Stimulated activated naive CD8-positive, alpha-beta T cell treated with anti-CD3 and anti-CD28 coated beads, Interleukin-15, amount 100 ng/mL, for 72 hours (primary cell): ENCODE measurements at regions not wholly inside any gene's neighbourhood (a gene's known extent, or its start where the extent isn't known, plus 50 kb on each side); places are given as distances from the start of the nearest gene placed in this dataset.

ENCODE experiments used
- ATAC-seq: fragments of 150-1000 bp; cut with Tn5 transposase; 2 replicates; pipeline ENCODE4 v1.10.0; 2021; ENCODE audit warnings: mild to moderate bottlenecking, moderate library complexity
- DNase-seq, 2 donors: peaks; one replicate each; pipeline ENCODE4 v3.0.0; 2021 to 2022
- H3K27ac Mint-ChIP-seq, 2 donors: one replicate each; pipeline ENCODE4 v1.8.0; 2022; ENCODE audit warnings: mild to moderate bottlenecking in 2 of 2, mixed read lengths in 2 of 2, moderate library complexity in 2 of 2
- H3K27me3 Mint-ChIP-seq: one replicate; pipeline ENCODE4 v1.8.0; 2022; ENCODE audit warnings: mixed read lengths
- H3K4me1 Mint-ChIP-seq: one replicate; pipeline ENCODE4 v1.8.0; 2022; ENCODE audit warnings: mild to moderate bottlenecking, mixed read lengths
- H3K4me3 Mint-ChIP-seq, 2 donors: one replicate each; pipeline ENCODE4 v1.8.0; 2022; ENCODE audit warnings: mild to moderate bottlenecking in 2 of 2, mixed read lengths in 2 of 2, moderate library complexity in 1 of 2
- H3K9me3 Mint-ChIP-seq, 2 donors: one replicate each; pipeline ENCODE4 v1.8.0; 2022; ENCODE audit warnings: mixed read lengths in 2 of 2

DNA sequence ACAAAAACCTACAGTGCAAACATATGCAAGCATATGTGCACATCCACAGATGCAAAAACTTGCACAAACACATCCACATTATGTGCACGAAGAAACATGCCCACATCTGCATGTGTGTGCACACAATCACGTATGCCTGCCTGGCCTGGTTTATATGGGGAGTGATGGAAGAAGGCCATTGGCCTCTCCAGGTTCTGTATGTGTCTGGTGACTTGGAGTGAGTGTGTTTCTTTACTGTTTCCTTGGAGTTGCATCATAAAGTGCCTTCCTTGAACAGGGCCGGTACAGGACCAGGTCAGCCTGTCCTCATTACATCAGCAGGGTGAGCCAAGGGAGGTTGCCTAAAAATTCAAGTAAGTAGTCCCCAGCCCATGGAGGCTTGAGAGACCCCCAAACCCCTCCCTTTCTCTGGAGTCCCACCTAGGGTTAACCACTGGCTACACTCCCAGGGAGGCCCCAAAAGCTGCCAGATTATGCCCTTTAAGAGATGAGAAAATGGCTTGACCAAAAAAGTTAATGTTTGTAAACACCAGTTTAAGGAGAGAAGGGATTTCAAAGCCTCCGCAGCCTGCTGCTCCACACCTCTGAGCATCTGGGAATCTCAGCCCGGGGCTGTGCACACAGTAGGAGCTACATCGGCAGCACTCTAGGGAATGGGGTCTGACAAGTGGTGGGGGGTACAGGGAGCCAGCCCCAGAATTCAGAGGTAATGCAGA is 140.8 kb downstream of the VEGFA start:
- Mint-ChIP-seq H3K27me3 (peaks cover 10% of the 10 kb centered on the region), H3K4me1 (no peaks in the 10 kb centered on the region), H3K27ac (peak overlapping the region; percentile 73 to 93), H3K9me3 (no peaks in the 10 kb centered on the region), H3K4me3 (no peak overlapping the region)
- ATAC-seq (peak; percentile 71), DNase-seq (no peak)

DNA sequence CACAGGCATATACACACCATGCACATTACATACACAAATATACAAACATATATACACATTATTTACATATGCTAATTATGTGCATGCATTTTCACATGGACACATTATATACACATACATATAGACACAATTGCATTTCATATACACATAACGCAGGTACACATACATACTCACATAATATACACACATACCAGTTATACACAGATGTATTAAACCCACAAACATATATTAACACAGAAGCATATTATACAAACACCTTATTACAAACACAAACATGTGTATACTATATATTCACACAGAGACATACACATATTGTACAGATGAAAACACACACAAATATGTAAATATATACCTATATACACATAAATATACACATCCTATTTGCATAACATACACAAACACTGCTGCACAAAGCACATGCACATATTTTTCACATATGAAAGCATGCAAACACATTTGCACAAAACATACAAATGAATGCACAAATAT is 140.2 kb downstream of the VEGFA start:
- no peak overlapping the region for H3K27ac Mint-ChIP-seq
- no peak for ATAC-seq
- no peak overlapping the region for H3K4me3 Mint-ChIP-seq
- H3K27me3 Mint-ChIP-seq, result peaks cover 4% of the 10 kb centered on the region
- H3K9me3 Mint-ChIP-seq, result no peaks in the 10 kb centered on the region
- no peak for DNase-seq
- no peaks in the 10 kb centered on the region for H3K4me1 Mint-ChIP-seq

GRCh38 chr6:43909474-43910148 is 139.6 kb downstream of the VEGFA start:
- Mint-ChIP-seq H3K9me3 (no peaks in the 10 kb centered on the region), H3K4me1 (no peaks in the 10 kb centered on the region), H3K4me3 (no peak overlapping the region), H3K27ac (no peak overlapping the region), H3K27me3 (no peaks in the 10 kb centered on the region)
- no peak for DNase-seq
- no peak for ATAC-seq

GRCh38 chr6:43907789-43908472 is 137.9 kb downstream of the VEGFA start:
- Mint-ChIP-seq H3K27ac (no peak overlapping the region), H3K27me3 (no peaks in the 10 kb centered on the region)

DNA sequence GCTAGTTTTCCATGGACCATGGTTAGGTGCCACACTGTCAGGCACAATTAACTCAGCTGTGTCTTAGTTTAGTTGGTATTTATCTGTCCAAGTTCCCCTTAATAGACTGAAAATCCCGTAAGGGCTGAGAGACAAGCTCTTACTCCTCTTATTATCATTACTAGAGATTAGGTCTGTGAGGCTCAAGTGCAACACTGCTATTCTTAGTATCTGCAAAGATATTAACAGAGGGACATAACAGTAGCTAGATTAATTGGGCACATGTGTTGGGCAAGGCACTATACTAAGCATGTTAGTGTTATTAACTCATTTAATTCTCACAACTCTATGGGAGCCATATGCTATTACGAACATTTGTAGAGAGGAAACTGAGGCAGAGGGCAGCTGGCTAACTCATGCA is 137.3 kb downstream of the VEGFA start:
- no peaks in the 10 kb centered on the region for H3K9me3 Mint-ChIP-seq

More at GRCh38 chr6:43907789-43908472, 137.9 kb downstream of the VEGFA start:
- H3K4me3 Mint-ChIP-seq, result no peak overlapping the region
- no peak for ATAC-seq
- H3K4me1 Mint-ChIP-seq, result no peaks in the 10 kb centered on the region
- DNase-seq, result no peak
- H3K9me3 Mint-ChIP-seq, result no peaks in the 10 kb centered on the region

GRCh38 chr6:43904311-43905123 is 134.5 kb downstream of the VEGFA start:
- Mint-ChIP-seq H3K9me3 (no peaks in the 10 kb centered on the region), H3K4me1 (no peaks in the 10 kb centered on the region), H3K27ac (no peak overlapping the region), H3K27me3 (no peaks in the 10 kb centered on the region), H3K4me3 (no peak overlapping the region)
- no peak for DNase-seq
- ATAC-seq, result no peak

More for the DNA sequence above, 137.3 kb downstream of the VEGFA start:
- DNase-seq (no peak), ATAC-seq (no peak)
- Mint-ChIP-seq H3K4me3 (no peak overlapping the region), H3K27me3 (no peaks in the 10 kb centered on the region), H3K27ac (no peak overlapping the region), H3K4me1 (no peaks in the 10 kb centered on the region)

- Mint-ChIP-seq H3K27me3 (no peaks in the 10 kb centered on the region), H3K4me3 (no peak overlapping the region), H3K9me3 (no peaks in the 10 kb centered on the region), H3K4me1 (no peaks in the 10 kb centered on the region), H3K27ac (no peak overlapping the region)
- ATAC-seq, result no peak
- no peak for DNase-seq
These were observed 133.8 kb downstream of the VEGFA start for GRCh38 chr6:43903739-43904290.

GRCh38 chr6:43901733-43902230 is 131.8 kb downstream of the VEGFA start:
- H3K27me3 Mint-ChIP-seq, result no peaks in the 10 kb centered on the region
- no peak overlapping the region for H3K4me3 Mint-ChIP-seq
- ATAC-seq (no peak), DNase-seq (no peak)
- H3K9me3 Mint-ChIP-seq, result no peaks in the 10 kb centered on the region
- H3K4me1 Mint-ChIP-seq, result no peaks in the 10 kb centered on the region
- no peak overlapping the region for H3K27ac Mint-ChIP-seq

- DNase-seq, result no peak
- Mint-ChIP-seq H3K4me1 (no peaks in the 10 kb centered on the region), H3K27me3 (no peaks in the 10 kb centered on the region), H3K27ac (no peak overlapping the region), H3K9me3 (no peaks in the 10 kb centered on the region), H3K4me3 (no peak overlapping the region)
- ATAC-seq, result no peak
These were observed 131.1 kb downstream of the VEGFA start for GRCh38 chr6:43900916-43901732.

DNA sequence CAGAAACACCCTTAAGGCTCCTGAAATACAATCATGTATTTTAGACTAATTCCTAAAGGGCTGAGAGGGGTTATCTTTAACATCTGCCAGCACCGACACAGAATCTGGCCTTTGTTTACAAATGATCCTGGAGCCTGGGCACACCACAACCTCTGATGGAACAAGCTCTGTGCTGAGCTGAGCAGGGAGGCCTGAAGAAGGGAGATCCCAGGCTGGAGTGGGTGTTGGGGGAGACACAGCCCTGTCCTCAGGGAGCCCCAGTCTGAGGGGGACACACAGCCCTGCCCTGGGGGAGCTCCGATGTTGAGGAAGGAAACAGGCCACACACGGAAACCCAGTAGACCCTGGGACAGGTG is 130.5 kb downstream of the VEGFA start:
- ATAC-seq (no peak), DNase-seq (no peak)
- H3K4me1 Mint-ChIP-seq, result no peaks in the 10 kb centered on the region
- H3K4me3 Mint-ChIP-seq, result no peak overlapping the region
- H3K27ac Mint-ChIP-seq, result no peak overlapping the region
- no peaks in the 10 kb centered on the region for H3K9me3 Mint-ChIP-seq
- no peaks in the 10 kb centered on the region for H3K27me3 Mint-ChIP-seq

DNA sequence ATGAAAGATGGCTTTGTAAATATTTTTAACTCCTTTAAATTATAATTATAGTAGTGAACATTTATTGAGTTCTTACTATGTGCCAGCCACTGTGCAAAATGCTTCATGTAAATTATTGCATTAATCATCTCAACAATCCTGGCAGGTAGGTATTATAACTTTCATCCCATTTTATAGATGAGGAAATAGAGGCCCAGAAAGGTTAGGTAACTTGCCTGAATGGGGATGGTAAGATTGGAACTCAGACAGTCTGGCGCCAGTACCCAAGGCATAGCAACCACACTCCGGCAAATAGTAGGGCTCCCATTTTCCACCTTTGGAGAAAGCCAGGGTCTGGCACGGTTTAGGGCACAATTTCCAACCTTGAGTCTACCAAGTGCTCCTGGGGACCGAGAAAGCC is 129.8 kb downstream of the VEGFA start:
- Mint-ChIP-seq H3K4me3 (no peak overlapping the region), H3K9me3 (no peaks in the 10 kb centered on the region), H3K27ac (peak overlapping the region in 1 of 2 donors; percentile 39), H3K4me1 (no peaks in the 10 kb centered on the region), H3K27me3 (no peaks in the 10 kb centered on the region)
- DNase-seq (no peak), ATAC-seq (no peak)

DNA sequence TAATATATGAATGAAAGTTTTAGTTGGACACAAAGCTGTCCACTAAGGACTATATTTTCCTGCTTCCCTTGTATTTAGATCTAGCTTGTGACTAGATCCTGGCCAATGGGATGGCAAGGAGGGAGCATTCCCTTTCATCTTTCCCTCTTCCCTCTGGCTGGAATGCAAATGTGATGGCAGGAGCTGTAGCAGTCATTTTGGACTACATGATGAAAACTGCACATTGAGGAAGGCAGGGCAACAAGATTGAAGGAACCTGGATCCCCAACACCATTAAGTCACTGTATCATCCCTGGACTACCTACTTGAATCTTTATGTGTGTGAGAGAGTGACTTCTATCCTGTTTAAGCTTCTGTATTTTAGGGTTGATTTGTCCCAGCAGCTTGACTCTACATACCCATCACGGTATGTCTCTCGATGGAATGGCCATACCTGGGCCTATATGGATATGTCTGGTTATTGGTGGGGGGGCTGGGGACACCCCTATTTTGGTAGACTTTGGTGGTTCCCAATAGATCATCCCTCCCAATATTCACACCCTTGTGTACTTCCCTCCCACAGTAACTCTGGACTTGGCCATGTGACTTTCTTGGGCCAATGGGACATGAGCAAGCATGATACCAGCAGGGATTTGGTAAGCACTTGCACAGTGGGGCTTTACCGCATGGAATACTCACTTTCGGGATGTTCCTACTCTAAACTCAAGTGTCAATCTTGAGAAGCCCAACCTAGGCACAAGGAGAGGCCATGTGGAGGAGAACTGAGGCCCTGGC is 128.5 kb downstream of the VEGFA start:
- ATAC-seq, result no peak

DNA sequence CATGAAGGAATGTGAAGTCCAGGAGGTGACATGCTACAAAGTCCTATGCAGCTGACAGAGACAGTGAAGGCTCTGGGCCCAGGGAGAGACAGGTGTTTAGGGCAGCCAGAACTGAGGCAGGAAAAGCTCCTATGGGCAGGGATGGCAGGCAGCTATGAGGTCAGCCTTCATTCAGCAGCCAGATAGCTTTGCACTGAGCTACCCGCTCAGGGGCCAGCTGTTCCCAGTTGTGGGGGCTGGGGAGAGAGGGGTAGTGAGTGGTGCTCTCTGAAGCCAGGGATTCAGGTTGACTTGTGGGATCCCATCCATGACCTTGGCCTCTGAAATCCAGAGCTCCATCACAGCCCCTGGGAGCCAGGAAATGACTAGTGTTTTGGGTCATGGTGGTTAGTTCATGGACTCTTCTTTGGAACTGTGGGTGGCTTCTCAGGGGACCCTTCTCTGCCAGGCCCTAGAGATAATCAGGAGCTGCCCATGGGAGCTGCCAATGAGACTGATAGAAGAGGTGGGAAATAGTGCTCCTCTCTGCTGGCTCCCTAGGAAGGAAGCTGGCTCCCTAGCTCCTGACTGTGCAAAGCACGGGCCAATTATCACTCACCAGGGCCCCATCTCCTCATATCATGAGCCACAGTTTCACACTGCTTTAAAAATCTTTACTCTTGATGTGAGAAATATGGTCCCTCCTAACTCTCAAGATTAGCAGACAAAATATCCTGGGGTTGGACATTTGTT is 127.7 kb downstream of the VEGFA start:
- H3K4me3 Mint-ChIP-seq, result no peak overlapping the region
- ATAC-seq (no peak), DNase-seq (no peak)
- H3K4me1 Mint-ChIP-seq, result no peaks in the 10 kb centered on the region
- no peaks in the 10 kb centered on the region for H3K9me3 Mint-ChIP-seq
- H3K27ac Mint-ChIP-seq, result peak overlapping the region in 1 of 2 donors; percentile 91
- H3K27me3 Mint-ChIP-seq, result no peaks in the 10 kb centered on the region

More for the DNA sequence above, 128.5 kb downstream of the VEGFA start:
- H3K27ac Mint-ChIP-seq, result no peak overlapping the region
- H3K9me3 Mint-ChIP-seq, result no peaks in the 10 kb centered on the region
- no peaks in the 10 kb centered on the region for H3K27me3 Mint-ChIP-seq
- H3K4me1 Mint-ChIP-seq, result no peaks in the 10 kb centered on the region
- H3K4me3 Mint-ChIP-seq, result no peak overlapping the region
- no peak for DNase-seq
